ENCODE measurements at regions not wholly inside any gene's neighbourhood (a gene's known extent, or its start where the extent isn't known, plus 50 kb on each side); places are given as distances from the start of the nearest gene placed in this dataset.
A peak's percentile ranks its signal among the peaks of the same experiment; 100 is the strongest.

GRCh38 chr6:155883334-155883731, 427.7 kb upstream of the NOX3 start:
- TF ChIP-seq MAX (IDR thresholded peaks at IDR 0.05; ENCODE audit: low read depth, low read length) (no peak), CTCF (IDR thresholded peaks at IDR 0.05; ENCODE audit: low read depth, low read length) (no peak), POLR2A (IDR thresholded peaks at IDR 0.05; ENCODE audit: extremely low read depth, insufficient read length) (no peak), MYC (IDR thresholded peaks at IDR 0.05; ENCODE audit: low read depth, low read length) (no peak)
- no peak overlapping the region for H3K4me3 ChIP-seq (ENCODE audit: low read depth, low read length)
- DNase-seq (ENCODE audit: low read depth) = no peak

DNA sequence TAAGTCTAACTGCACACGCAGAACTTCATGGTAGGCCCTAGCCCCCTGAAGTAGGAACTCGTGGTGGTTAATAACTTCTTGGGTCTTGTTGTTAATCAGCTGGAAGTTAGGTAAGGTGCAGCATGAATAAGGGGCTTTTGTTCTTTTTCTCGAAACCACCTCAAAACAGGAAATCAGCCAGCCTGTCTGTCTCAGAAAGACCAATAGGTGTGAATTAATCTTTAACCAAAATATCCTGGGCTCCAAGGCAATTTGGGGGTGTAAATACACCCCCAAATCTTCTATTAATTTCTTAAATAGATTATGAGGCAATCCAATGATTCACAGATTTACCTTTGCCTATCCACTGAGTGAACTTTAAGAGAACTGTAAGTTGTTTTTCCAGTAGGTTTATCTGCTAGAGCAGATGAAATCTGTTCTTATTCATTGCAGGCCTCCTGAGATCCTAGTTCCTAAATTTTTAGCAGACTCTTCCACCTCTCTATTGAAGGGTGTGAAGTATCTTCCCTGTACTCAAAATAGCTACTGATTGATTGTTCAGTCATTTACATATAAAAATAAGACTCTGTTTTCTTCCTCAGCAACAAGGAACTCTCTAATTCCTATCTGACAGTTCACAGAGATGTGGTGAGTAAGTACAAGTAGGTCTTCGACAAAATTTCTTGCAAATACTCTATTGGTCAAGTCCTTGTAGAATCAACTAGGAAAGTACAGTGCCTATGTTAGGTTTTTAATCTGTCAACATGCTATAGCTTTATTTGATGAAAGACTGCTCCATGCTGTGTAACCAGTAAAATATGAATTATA, 427.1 kb upstream of the NOX3 start:
- H3K4me3 ChIP-seq (ENCODE audit: low read depth, low read length) = no peak overlapping the region
- no peak for DNase-seq (ENCODE audit: low read depth)
- TF ChIP-seq POLR2A (IDR thresholded peaks at IDR 0.05; ENCODE audit: extremely low read depth, insufficient read length) (no peak), MAX (IDR thresholded peaks at IDR 0.05; ENCODE audit: low read depth, low read length) (no peak), CTCF (IDR thresholded peaks at IDR 0.05; ENCODE audit: low read depth, low read length) (no peak), MYC (IDR thresholded peaks at IDR 0.05; ENCODE audit: low read depth, low read length) (no peak)

DNA sequence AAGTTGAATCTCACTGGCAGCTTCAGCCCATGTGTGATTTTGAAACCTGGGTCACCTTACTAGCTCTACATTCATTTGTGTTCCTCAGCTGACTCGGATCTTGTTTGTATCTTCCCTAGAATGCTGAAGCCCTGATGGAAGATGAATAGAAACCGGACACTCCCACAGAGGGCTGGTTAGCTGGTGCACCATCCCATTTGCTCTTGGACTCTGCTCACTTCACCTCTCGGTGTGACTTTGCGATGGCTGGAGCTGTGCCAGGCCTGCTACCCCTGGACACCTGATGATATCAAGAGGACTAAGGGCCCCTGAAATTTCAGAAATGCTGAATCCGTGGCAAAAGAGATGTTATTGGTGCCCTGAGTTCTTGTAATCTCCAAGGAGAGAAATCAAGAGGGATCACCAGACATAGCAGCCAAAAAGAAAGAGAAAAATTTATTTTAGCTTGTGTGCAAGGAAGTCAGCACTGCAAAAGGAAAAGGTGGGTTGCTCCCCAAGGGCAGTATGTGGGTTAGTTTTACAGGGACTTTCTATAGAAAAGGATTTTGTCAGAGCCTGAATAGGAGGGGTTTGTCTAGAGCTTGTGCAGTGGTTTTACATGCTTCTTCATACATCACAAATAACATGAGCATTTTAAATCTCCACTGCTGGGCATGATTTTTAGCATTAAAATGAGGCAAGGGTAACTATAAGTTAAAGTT, 426.3 kb upstream of the NOX3 start:
- TF ChIP-seq CTCF (IDR thresholded peaks at IDR 0.05; ENCODE audit: low read depth, low read length) (no peak), MYC (IDR thresholded peaks at IDR 0.05; ENCODE audit: low read depth, low read length) (no peak), MAX (IDR thresholded peaks at IDR 0.05; ENCODE audit: low read depth, low read length) (no peak), POLR2A (IDR thresholded peaks at IDR 0.05; ENCODE audit: extremely low read depth, insufficient read length) (no peak)
- no peak overlapping the region for H3K4me3 ChIP-seq (ENCODE audit: low read depth, low read length)
- no peak for DNase-seq (ENCODE audit: low read depth)

- TF ChIP-seq MAX (IDR thresholded peaks at IDR 0.05; ENCODE audit: low read depth, low read length) = no peak
- TF ChIP-seq CTCF (IDR thresholded peaks at IDR 0.05; ENCODE audit: low read depth, low read length) = no peak
- TF ChIP-seq MYC (IDR thresholded peaks at IDR 0.05; ENCODE audit: low read depth, low read length) = no peak
- no peak overlapping the region for H3K4me3 ChIP-seq (ENCODE audit: low read depth, low read length)
- no peak for DNase-seq (ENCODE audit: low read depth)
Measured at GRCh38 chr6:155880900-155881299, 425.3 kb upstream of the NOX3 start.

DNA sequence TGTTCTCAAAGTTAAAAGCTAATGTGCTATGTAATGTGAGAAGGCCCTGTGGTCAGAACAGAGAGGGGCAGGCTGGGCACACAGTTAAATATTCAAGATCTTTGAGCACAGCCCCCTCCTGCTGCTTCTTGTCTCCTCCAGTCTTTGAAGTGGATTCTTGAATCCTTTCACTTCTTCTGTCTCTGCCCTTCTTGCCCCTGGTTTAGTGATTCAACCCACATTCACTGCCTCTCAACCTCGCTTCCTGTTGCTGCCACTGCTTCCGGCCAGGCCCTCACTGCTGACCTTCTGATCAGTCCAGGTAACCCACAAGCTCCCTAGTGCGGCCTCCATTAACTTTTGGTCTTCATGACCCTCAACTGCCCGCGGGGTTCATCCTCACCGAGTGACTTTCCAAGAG, 417.3 kb upstream of the NOX3 start:
- H3K4me3 ChIP-seq (ENCODE audit: low read depth, low read length) = no peak overlapping the region
- DNase-seq (ENCODE audit: low read depth) = peak; percentile 6
- no peak for TF ChIP-seq MYC (IDR thresholded peaks at IDR 0.05; ENCODE audit: low read depth, low read length)
- no peak for TF ChIP-seq CTCF (IDR thresholded peaks at IDR 0.05; ENCODE audit: low read depth, low read length)
- TF ChIP-seq MAX (IDR thresholded peaks at IDR 0.05; ENCODE audit: low read depth, low read length) = no peak
- no peak for TF ChIP-seq POLR2A (IDR thresholded peaks at IDR 0.05; ENCODE audit: extremely low read depth, insufficient read length)
